Naive B cell (primary cell): ENCODE measurements at regions not wholly inside any gene's neighbourhood (a gene's known extent, or its start where the extent isn't known, plus 50 kb on each side); places are given as distances from the start of the nearest gene placed in this dataset.
"Not testable (repeated sequence)": the region's sequence is repeated elsewhere in the genome, so short reads cannot be mapped to it uniquely, and the experiment has no call there.

Experiments
- ATAC-seq, 2 donors: fragments of 150-1000 bp; cut with Tn5 transposase; 2 replicates each; pipeline ENCODE4 v1.10.0; 2021; ENCODE audit warnings: low read depth in 2 of 2, mild to moderate bottlenecking in 2 of 2, moderate library complexity in 2 of 2
- DNase-seq: peaks from one replicate; pipeline ENCODE4 v3.0.0; 2022
- H3K27ac Mint-ChIP-seq, 6 donors: one replicate each; pipeline ENCODE4 v1.8.0; 2020 to 2022; ENCODE audit warnings: mild to moderate bottlenecking in 6 of 6, mixed read lengths in 6 of 6, moderate library complexity in 5 of 6, inconsistent platforms in 2 of 6
- H3K27me3 Mint-ChIP-seq, 3 donors: one replicate each; pipeline ENCODE4 v1.8.0; 2021 to 2022; ENCODE audit warnings: mixed read lengths in 3 of 3, mild to moderate bottlenecking in 1 of 3
- H3K36me3 Mint-ChIP-seq, 2 donors: one replicate each; pipeline ENCODE4 v1.8.0; 2020 to 2022; ENCODE audit warnings: mixed read lengths in 2 of 2, inconsistent platforms in 1 of 2, mild to moderate bottlenecking in 1 of 2
- H3K4me1 Mint-ChIP-seq, 3 donors: one replicate each; pipeline ENCODE4 v1.8.0; 2020 to 2022; ENCODE audit warnings: mixed read lengths in 3 of 3, inconsistent platforms in 1 of 3, mild to moderate bottlenecking in 1 of 3, moderate library complexity in 1 of 3
- H3K4me3 Mint-ChIP-seq, 8 donors: one replicate each; pipeline ENCODE4 v1.8.0; 2020 to 2022; ENCODE audit warnings: mild to moderate bottlenecking in 8 of 8, mixed read lengths in 8 of 8, moderate library complexity in 8 of 8, inconsistent platforms in 2 of 8
- H3K9me3 Mint-ChIP-seq, 7 donors: one replicate each; pipeline ENCODE4 v1.8.0; 2020 to 2022; ENCODE audit warnings: mixed read lengths in 7 of 7, mild to moderate bottlenecking in 5 of 7, inconsistent platforms in 2 of 7, moderate library complexity in 1 of 7

- ATAC-seq: no peak
- no peaks in the 10 kb centered on the region for H3K4me1 Mint-ChIP-seq
These were observed 277.1 kb upstream of the EYS start for GRCh38 chr6:65984089-65984488.

DNA sequence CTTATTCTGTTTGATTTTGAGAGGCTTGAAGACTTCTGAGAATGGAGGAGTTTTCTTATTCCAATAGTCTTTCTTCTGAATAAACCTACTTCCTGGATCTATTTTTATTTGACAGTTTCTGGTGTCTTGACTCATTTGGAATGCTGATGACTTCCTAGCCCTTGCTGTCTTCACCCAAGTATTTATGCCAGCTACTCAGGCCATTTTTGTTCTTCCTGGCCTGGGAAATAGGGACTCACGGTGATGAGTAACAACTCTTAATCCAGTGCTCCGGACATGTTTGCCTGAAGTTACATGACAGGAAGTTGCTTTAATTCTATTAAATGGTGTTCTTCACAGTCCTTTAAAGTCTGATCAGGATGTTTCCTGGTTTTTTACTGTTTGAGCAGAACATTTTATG lies 272.1 kb upstream of the EYS start:
- H3K27ac Mint-ChIP-seq: peak overlapping the region in 1 of 6 donors; percentile 61
- H3K27me3 Mint-ChIP-seq: no peaks in the 10 kb centered on the region
- H3K36me3 Mint-ChIP-seq: no peaks in the 10 kb centered on the region
- ATAC-seq: no peak
- no peaks in the 10 kb centered on the region for H3K4me1 Mint-ChIP-seq
- no peak for DNase-seq
- H3K4me3 Mint-ChIP-seq: no peak overlapping the region
- H3K9me3 Mint-ChIP-seq: peaks cover 0 to 19% (median 5%) of the 10 kb centered on the region in 7 donors

More at GRCh38 chr6:65984089-65984488, 277.1 kb upstream of the EYS start:
- Mint-ChIP-seq H3K27me3 (no peaks in the 10 kb centered on the region), H3K4me3 (no peak overlapping the region), H3K27ac (no peak overlapping the region), H3K36me3 (no peaks in the 10 kb centered on the region), H3K9me3 (peaks cover 0 to 27% (median 13%) of the 10 kb centered on the region in 7 donors)
- DNase-seq: no peak

DNA sequence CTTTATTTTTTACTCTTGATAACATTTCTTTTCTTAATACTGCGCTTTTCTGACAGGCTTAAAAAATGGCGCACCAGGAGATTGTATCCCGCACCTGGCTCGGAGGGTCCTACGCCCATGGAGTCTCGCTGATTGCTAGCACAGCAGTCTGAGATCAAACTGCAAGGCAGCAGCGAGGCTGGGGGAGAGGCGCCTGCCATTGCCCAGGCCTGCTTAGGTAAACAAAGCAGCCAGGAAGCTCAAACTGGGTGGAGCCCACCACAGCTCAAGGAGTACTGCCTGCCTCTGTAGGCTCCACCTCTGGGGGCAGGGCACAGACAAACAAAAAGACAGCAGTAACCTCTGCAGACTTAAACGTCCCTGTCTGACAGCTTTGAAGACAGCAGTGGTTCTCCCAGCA lies 264.2 kb upstream of the EYS start:
- H3K27me3 Mint-ChIP-seq: not testable (repeated sequence)

GRCh38 chr6:65964261-65964660 lies 257.2 kb upstream of the EYS start:
- Mint-ChIP-seq H3K27me3 (no peaks in the 10 kb centered on the region), H3K4me1 (no peaks in the 10 kb centered on the region), H3K36me3 (no peaks in the 10 kb centered on the region), H3K9me3 (peaks cover 0 to 12% (median 3%) of the 10 kb centered on the region in 7 donors), H3K4me3 (no peak overlapping the region), H3K27ac (no peak overlapping the region)
- ATAC-seq (no peak), DNase-seq (no peak)

More for the DNA sequence above, 264.2 kb upstream of the EYS start:
- H3K9me3 Mint-ChIP-seq, H3K36me3 Mint-ChIP-seq, ATAC-seq, DNase-seq, H3K4me3 Mint-ChIP-seq, H3K4me1 Mint-ChIP-seq, H3K27ac Mint-ChIP-seq: not testable (repeated sequence)

- DNase-seq (no peak), ATAC-seq (no peak)
- Mint-ChIP-seq H3K27me3 (no peaks in the 10 kb centered on the region), H3K9me3 (peaks cover 0 to 12% (median 0%) of the 10 kb centered on the region in 7 donors), H3K4me1 (no peaks in the 10 kb centered on the region), H3K27ac (no peak overlapping the region), H3K4me3 (no peak overlapping the region), H3K36me3 (no peaks in the 10 kb centered on the region)
These were observed 248.0 kb upstream of the EYS start for GRCh38 chr6:65955034-65955433.

DNA sequence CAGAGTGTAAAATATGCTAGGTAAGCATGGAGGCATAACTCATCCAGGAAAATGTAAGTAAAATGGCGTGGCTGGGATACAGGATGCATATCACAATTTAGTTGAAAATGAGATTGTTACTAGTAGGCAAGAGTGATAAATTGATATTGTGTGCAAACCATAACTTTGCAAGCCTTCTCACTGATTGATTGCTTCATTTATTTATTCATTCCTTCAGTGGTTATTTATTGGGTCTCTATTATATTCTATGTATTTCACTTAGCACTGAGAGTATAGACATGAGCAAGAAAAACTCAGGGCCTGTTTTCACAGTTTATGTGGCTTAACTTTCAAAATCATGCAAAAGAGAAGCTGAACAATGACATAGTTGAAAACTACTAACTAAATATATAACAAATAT lies 241.0 kb upstream of the EYS start:
- no peak overlapping the region for H3K4me3 Mint-ChIP-seq
- DNase-seq: no peak

GRCh38 chr6:65943548-65943947 lies 236.5 kb upstream of the EYS start:
- Mint-ChIP-seq H3K4me1 (no peaks in the 10 kb centered on the region), H3K9me3 (peaks cover 0 to 7% (median 2%) of the 10 kb centered on the region in 7 donors)

More for the DNA sequence above, 241.0 kb upstream of the EYS start:
- Mint-ChIP-seq H3K36me3 (no peaks in the 10 kb centered on the region), H3K9me3 (peaks cover 0 to 9% (median 2%) of the 10 kb centered on the region in 7 donors), H3K27ac (no peak overlapping the region), H3K27me3 (no peaks in the 10 kb centered on the region), H3K4me1 (no peaks in the 10 kb centered on the region)
- ATAC-seq: no peak

GRCh38 chr6:65943051-65943450 lies 236.0 kb upstream of the EYS start:
- Mint-ChIP-seq H3K9me3 (peaks cover 2 to 7% (median 3%) of the 10 kb centered on the region in 7 donors), H3K27ac (no peak overlapping the region)

More at GRCh38 chr6:65943548-65943947, 236.5 kb upstream of the EYS start:
- no peak for ATAC-seq
- no peak for DNase-seq
- Mint-ChIP-seq H3K4me3 (no peak overlapping the region), H3K27me3 (no peaks in the 10 kb centered on the region), H3K36me3 (no peaks in the 10 kb centered on the region), H3K27ac (no peak overlapping the region)

GRCh38 chr6:65938000-65938399 lies 231.0 kb upstream of the EYS start:
- H3K27ac Mint-ChIP-seq: peak overlapping the region in 1 of 6 donors; percentile 83
- no peak overlapping the region for H3K4me3 Mint-ChIP-seq
- H3K36me3 Mint-ChIP-seq: no peaks in the 10 kb centered on the region
- H3K27me3 Mint-ChIP-seq: no peaks in the 10 kb centered on the region
- ATAC-seq: no peak
- H3K4me1 Mint-ChIP-seq: no peaks in the 10 kb centered on the region
- peaks cover 0 to 8% (median 3%) of the 10 kb centered on the region in 7 donors for H3K9me3 Mint-ChIP-seq
- DNase-seq: no peak

More at GRCh38 chr6:65943051-65943450, 236.0 kb upstream of the EYS start:
- ATAC-seq (no peak), DNase-seq (no peak)
- no peak overlapping the region for H3K4me3 Mint-ChIP-seq
- no peaks in the 10 kb centered on the region for H3K27me3 Mint-ChIP-seq
- no peaks in the 10 kb centered on the region for H3K4me1 Mint-ChIP-seq
- no peaks in the 10 kb centered on the region for H3K36me3 Mint-ChIP-seq

DNA sequence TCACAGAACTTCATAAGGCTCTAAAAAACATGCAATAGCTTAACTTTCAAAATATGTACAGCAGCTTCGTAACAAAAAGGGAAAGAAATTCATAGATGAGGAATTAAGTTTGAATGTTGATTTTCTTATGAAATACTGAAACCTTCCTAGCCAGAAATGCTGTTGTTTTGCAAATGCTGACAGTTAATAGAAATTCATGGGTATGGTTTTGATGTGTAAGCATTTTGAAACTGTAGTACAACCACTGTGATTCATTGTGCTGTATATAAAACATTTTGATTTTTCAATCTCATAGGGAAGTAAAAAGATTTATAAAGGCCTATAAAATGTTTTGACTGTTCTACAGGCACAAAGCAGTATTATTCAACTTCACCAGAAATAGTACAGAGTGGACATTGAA lies 228.4 kb upstream of the EYS start:
- Mint-ChIP-seq H3K4me3 (no peak overlapping the region), H3K9me3 (peaks cover 0 to 8% (median 0%) of the 10 kb centered on the region in 7 donors), H3K36me3 (no peaks in the 10 kb centered on the region), H3K4me1 (no peaks in the 10 kb centered on the region), H3K27ac (no peak overlapping the region), H3K27me3 (no peaks in the 10 kb centered on the region)
- ATAC-seq (no peak), DNase-seq (no peak)

DNA sequence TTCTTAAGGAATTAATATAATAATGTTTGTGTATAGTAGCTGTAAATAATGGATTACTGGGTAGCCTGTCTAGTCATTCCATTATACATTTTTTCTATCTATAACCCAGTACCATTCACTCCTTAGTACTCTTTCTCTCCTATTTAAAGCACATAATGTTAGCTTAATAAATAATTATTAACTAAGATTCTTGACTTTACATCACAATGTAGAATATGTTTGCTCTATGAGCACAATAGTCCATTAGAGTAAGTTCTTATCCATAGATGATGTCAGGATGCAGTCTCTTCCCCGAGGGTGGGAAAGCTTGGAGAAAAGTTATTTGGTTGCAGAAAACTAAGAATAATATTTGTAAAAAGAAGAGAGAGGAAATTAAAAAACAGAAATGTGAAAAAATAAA lies 226.4 kb upstream of the EYS start:
- Mint-ChIP-seq H3K36me3 (no peaks in the 10 kb centered on the region), H3K4me3 (no peak overlapping the region), H3K4me1 (no peaks in the 10 kb centered on the region), H3K27ac (no peak overlapping the region), H3K9me3 (peaks cover 0 to 10% (median 3%) of the 10 kb centered on the region in 7 donors), H3K27me3 (no peaks in the 10 kb centered on the region)
- ATAC-seq: no peak
- DNase-seq: no peak

DNA sequence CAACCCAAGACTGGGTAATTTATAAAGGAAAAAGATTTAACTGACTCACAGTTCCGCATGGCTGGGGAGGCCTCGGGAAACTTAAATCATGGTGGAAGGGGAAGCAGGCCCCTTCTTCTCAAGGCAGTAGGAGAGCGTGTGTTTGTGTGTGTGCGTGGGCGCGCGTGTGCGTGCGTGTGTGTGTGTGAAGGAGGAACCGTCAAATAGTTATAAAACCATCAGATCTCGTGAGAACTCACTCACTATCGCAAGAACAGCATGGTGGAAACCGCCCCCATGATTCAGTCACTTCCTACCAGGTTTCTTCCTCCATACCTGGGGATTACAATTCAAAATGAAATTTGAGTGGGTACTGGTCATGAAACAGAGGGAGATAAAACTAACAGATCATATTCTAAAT lies 220.1 kb upstream of the EYS start:
- Mint-ChIP-seq H3K4me1 (no peaks in the 10 kb centered on the region), H3K27me3 (no peaks in the 10 kb centered on the region), H3K36me3 (no peaks in the 10 kb centered on the region), H3K9me3 (peaks cover 0 to 9% (median 4%) of the 10 kb centered on the region in 7 donors), H3K27ac (no peak overlapping the region), H3K4me3 (no peak overlapping the region)
- DNase-seq (no peak), ATAC-seq (no peak)

GRCh38 chr6:65924411-65924810 lies 217.4 kb upstream of the EYS start:
- H3K9me3 Mint-ChIP-seq: peaks cover 0 to 9% (median 4%) of the 10 kb centered on the region in 7 donors
- no peak for DNase-seq

GRCh38 chr6:65922049-65922448 lies 215.0 kb upstream of the EYS start:
- Mint-ChIP-seq H3K36me3 (no peaks in the 10 kb centered on the region), H3K9me3 (peaks cover 0 to 8% (median 2%) of the 10 kb centered on the region in 7 donors), H3K27me3 (no peaks in the 10 kb centered on the region), H3K4me1 (no peaks in the 10 kb centered on the region), H3K4me3 (no peak overlapping the region), H3K27ac (no peak overlapping the region)
- DNase-seq (no peak), ATAC-seq (no peak)

More at GRCh38 chr6:65924411-65924810, 217.4 kb upstream of the EYS start:
- Mint-ChIP-seq H3K27ac (no peak overlapping the region), H3K36me3 (no peaks in the 10 kb centered on the region), H3K4me3 (no peak overlapping the region), H3K27me3 (no peaks in the 10 kb centered on the region), H3K4me1 (no peaks in the 10 kb centered on the region)
- ATAC-seq: no peak

DNA sequence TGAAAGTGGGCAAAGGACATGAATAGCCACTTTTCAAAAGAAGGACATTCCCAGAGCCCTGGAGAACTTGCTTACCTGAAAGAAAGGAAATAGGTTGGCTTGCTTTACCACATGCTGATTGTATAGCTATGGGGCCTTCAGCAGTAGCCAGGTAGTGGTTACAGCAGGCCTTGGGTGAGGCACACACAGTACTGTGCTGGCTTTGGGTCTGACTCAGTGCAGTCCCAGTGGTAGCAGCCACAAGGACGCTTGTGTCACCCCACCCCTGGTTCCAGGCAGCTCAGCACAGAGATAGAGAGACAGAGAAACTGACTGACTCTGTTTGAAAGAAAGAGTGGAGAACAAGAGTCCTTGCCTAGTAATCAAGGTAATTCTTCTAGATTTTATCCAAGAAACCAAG lies 201.0 kb upstream of the EYS start:
- H3K27me3 Mint-ChIP-seq: no peaks in the 10 kb centered on the region
- ATAC-seq (peak in 1 of 2 donors; percentile 21), DNase-seq (no peak)
- H3K36me3 Mint-ChIP-seq: no peaks in the 10 kb centered on the region
- no peaks in the 10 kb centered on the region for H3K4me1 Mint-ChIP-seq
- H3K9me3 Mint-ChIP-seq: peaks cover 2 to 25% (median 14%) of the 10 kb centered on the region in 7 donors
- no peak overlapping the region for H3K4me3 Mint-ChIP-seq
- H3K27ac Mint-ChIP-seq: no peak overlapping the region
